Stimulated activated effector memory CD8-positive, alpha-beta T cell treated with anti-CD3 and anti-CD28 coated beads, Interleukin-12 subunit alpha, Interleukin-12 subunit beta, amount 100 ng/mL, for 72 hours (primary cell): ENCODE measurements at regions not wholly inside any gene's neighbourhood (a gene's known extent, or its start where the extent isn't known, plus 50 kb on each side); places are given as distances from the start of the nearest gene placed in this dataset.
"Not testable (repeated sequence)": the region's sequence is repeated elsewhere in the genome, so short reads cannot be mapped to it uniquely, and the experiment has no call there.

Experiments
- ATAC-seq: fragments of 150-1000 bp; cut with Tn5 transposase; 2 replicates; pipeline ENCODE4 v1.10.0; 2021
- DNase-seq, 2 donors: peaks; one replicate each; pipeline ENCODE4 v3.0.0; 2021 to 2022; ENCODE audit warnings: low spot score in 2 of 2
- H3K27ac Mint-ChIP-seq: one replicate; pipeline ENCODE4 v1.8.0; 2022; ENCODE audit warnings: mild to moderate bottlenecking, mixed read lengths
- H3K36me3 Mint-ChIP-seq: one replicate; pipeline ENCODE4 v1.8.0; 2022; ENCODE audit warnings: mild to moderate bottlenecking, mixed read lengths
- H3K4me1 Mint-ChIP-seq: one replicate; pipeline ENCODE4 v1.8.0; 2022; ENCODE audit warnings: mixed read lengths
- H3K4me3 Mint-ChIP-seq: one replicate; pipeline ENCODE4 v1.8.0; 2022; ENCODE audit warnings: mild to moderate bottlenecking, mixed read lengths
- H3K9me3 Mint-ChIP-seq: one replicate; pipeline ENCODE4 v1.8.0; 2022; ENCODE audit warnings: mixed read lengths

DNA sequence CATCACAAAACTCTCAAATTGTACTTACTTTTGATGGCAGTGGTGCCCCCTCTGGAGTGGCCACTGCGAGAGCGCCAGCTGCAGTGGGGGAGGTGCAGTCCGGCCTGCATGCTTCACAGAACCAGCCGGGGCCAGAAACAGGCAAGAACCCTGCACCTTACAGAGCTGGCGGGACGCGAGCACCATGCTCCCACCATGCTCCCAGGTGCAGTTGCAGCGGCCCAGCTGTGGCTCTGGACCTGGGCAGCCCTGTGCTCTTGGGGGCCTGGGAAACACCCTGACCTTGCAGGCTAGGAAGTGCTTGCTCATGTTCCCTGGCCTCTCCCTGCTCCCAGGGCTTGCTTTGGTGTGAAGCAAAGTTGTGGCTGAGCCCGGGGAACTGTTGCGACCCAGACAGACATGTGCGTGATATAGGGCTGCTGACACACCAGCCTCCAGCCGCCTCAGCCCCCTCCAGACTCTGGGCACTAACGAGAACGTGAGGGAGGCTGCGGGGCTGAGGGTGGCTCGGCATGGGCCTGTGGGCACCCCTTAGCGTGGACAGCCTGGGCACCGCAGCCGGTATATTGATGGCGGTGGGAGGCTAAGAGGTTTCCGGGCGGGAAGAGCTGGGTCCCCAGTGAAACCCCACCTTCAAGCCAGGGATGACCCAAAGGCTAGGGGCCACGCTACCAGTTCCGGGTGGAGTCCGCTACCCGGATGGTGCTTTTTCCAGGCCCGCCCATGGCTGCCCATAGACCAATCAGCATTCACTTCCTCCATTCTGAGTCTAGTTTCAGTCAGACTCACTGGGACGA, 1809.9 kb upstream of the ACO1 start:
- H3K27ac Mint-ChIP-seq: no peak overlapping the region

GRCh38 chr9:30575218-30575617, 1809.2 kb upstream of the ACO1 start:
- DNase-seq: no peak
- Mint-ChIP-seq H3K4me1 (no peaks in the 10 kb centered on the region), H3K4me3 (no peak overlapping the region), H3K27ac (no peak overlapping the region), H3K9me3 (peaks cover 11% of the 10 kb centered on the region), H3K36me3 (no peaks in the 10 kb centered on the region)
- no peak for ATAC-seq

More for the DNA sequence above, 1809.9 kb upstream of the ACO1 start:
- Mint-ChIP-seq H3K9me3 (peaks cover 13% of the 10 kb centered on the region), H3K4me1 (no peaks in the 10 kb centered on the region), H3K4me3 (no peak overlapping the region), H3K36me3 (no peaks in the 10 kb centered on the region)
- DNase-seq (no peak), ATAC-seq (no peak)

DNA sequence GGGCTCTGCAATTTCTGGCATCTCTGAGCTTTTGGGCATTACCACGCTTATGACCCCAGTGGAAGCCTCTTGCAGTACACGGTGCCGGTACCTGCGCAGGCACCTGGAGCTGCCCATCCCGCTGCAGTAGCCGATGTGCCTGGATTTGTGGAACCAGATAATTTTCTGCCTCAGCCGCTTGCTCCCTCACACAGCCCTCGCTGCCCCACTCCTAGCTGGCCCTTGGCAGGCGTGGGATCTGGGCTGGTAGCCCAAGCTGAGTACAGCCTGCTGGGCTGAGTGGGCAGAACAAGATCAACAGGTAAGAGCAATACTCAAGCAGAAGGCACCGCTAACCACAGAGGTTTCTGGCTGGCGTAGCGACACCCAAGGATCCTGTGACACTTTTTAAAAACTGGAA, 1808.8 kb upstream of the ACO1 start:
- Mint-ChIP-seq H3K36me3 (no peaks in the 10 kb centered on the region), H3K27ac (no peak overlapping the region), H3K9me3 (peaks cover 8% of the 10 kb centered on the region), H3K4me3 (no peak overlapping the region), H3K4me1 (no peaks in the 10 kb centered on the region)
- DNase-seq (no peak), ATAC-seq (no peak)

- ATAC-seq: no peak
- no peaks in the 10 kb centered on the region for H3K36me3 Mint-ChIP-seq
Observed at GRCh38 chr9:30579810-30580209, 1804.6 kb upstream of the ACO1 start.

DNA sequence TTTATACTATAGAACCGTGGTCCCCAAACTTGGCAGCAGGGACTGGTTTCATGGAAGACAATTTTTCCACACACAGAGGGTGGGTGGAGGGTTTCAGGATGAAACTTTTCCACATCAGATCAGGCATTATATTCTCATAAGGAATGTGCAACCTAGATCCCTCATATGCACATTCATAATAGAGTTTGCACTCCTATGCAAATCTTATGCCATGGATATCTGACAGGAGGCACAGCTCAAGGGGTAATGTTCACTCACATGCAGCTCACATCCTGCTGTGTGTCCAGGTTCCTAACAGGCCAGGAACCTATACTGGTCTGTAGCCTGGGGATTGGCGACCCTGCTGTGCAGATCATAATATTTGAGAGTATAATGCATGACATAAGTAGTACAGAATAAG, 1802.2 kb upstream of the ACO1 start:
- Mint-ChIP-seq H3K36me3 (no peaks in the 10 kb centered on the region), H3K4me3 (no peak overlapping the region), H3K27ac (no peak overlapping the region), H3K4me1 (no peaks in the 10 kb centered on the region), H3K9me3 (peaks cover 7% of the 10 kb centered on the region)
- ATAC-seq (no peak), DNase-seq (no peak)

More at GRCh38 chr9:30579810-30580209, 1804.6 kb upstream of the ACO1 start:
- H3K4me1 Mint-ChIP-seq: no peaks in the 10 kb centered on the region
- no peak overlapping the region for H3K4me3 Mint-ChIP-seq
- H3K27ac Mint-ChIP-seq: no peak overlapping the region
- H3K9me3 Mint-ChIP-seq: peaks cover 10% of the 10 kb centered on the region
- DNase-seq: no peak

- DNase-seq (no peak), ATAC-seq (no peak)
- H3K36me3 Mint-ChIP-seq: no peaks in the 10 kb centered on the region
- no peaks in the 10 kb centered on the region for H3K4me1 Mint-ChIP-seq
- H3K9me3 Mint-ChIP-seq: peaks cover 7% of the 10 kb centered on the region
- H3K27ac Mint-ChIP-seq: no peak overlapping the region
- H3K4me3 Mint-ChIP-seq: no peak overlapping the region
Observed at GRCh38 chr9:30584559-30584958, 1799.9 kb upstream of the ACO1 start.

GRCh38 chr9:30591461-30591860, 1793.0 kb upstream of the ACO1 start:
- H3K9me3 Mint-ChIP-seq: no peaks in the 10 kb centered on the region
- DNase-seq: no peak
- no peak for ATAC-seq
- H3K27ac Mint-ChIP-seq: no peak overlapping the region
- no peaks in the 10 kb centered on the region for H3K4me1 Mint-ChIP-seq
- no peak overlapping the region for H3K4me3 Mint-ChIP-seq
- no peaks in the 10 kb centered on the region for H3K36me3 Mint-ChIP-seq

DNA sequence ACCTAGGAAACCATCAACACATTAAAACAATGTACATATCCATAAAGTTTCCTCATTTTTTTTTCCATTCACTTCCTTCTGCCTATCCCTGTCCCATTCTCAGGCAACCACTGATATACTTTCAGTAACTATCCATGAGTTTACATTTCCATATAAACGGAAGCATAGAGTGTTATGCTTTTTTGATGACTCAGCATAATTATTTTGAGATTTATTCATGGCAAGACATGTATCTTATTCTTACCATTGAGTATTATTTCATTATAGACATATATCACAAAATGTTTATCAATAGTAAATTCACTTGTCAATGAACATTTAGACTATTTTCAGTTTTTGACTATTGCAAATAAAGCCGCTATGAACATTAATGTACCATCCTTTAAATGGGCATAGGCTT, 1786.8 kb upstream of the ACO1 start:
- ATAC-seq: no peak
- Mint-ChIP-seq H3K4me3 (no peak overlapping the region), H3K9me3 (peaks cover 12% of the 10 kb centered on the region), H3K4me1 (no peaks in the 10 kb centered on the region), H3K36me3 (no peaks in the 10 kb centered on the region), H3K27ac (no peak overlapping the region)
- no peak for DNase-seq

DNA sequence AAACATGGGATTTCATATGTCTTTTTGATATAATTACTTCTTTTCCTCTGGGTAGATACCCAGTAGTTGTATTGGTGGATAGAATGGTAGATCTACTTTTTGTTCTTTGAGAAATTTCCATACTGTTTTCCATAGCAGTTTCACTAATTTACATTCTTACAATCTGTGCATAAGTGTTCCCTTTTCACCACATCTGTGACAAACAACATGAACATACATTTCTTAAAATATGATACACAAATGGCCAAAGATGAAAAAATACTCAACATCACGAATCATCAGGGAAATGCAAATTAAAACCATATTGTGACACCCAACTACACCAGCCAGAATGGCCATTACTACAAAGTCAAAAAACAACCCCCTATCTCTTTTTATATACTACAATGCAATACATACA, 1778.5 kb upstream of the ACO1 start:
- DNase-seq (no peak), ATAC-seq (no peak)
- Mint-ChIP-seq H3K4me1 (no peaks in the 10 kb centered on the region), H3K4me3 (no peak overlapping the region), H3K27ac (no peak overlapping the region), H3K9me3 (peaks cover 12% of the 10 kb centered on the region), H3K36me3 (no peaks in the 10 kb centered on the region)

GRCh38 chr9:30609713-30610112, 1774.7 kb upstream of the ACO1 start:
- H3K4me1 Mint-ChIP-seq: no peaks in the 10 kb centered on the region
- DNase-seq: no peak
- no peaks in the 10 kb centered on the region for H3K36me3 Mint-ChIP-seq
- ATAC-seq: no peak
- H3K9me3 Mint-ChIP-seq: peaks cover 5% of the 10 kb centered on the region
- H3K27ac Mint-ChIP-seq: no peak overlapping the region
- H3K4me3 Mint-ChIP-seq: no peak overlapping the region

DNA sequence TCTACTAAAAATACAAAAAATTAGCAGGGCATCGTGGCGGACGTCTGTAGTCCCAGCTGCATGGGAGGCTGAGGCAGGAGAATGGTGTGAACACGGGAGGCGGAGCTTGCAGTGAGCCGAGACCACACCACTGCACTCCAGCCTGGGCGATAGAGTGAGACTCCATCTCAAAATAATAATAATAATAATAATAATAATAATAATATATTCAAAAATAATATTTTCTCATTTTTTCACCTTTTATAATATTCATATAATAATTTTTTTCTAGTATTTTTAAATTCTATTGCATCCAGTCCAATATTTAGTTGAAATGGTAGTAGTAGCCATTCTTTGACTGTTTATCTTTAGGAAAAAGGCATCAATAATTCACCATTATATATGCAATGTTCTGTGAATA, 1767.7 kb upstream of the ACO1 start:
- not testable (repeated sequence) for H3K9me3 Mint-ChIP-seq

GRCh38 chr9:30622561-30622960, 1761.9 kb upstream of the ACO1 start:
- Mint-ChIP-seq H3K9me3 (peaks cover 4% of the 10 kb centered on the region), H3K4me3 (no peak overlapping the region), H3K27ac (no peak overlapping the region), H3K4me1 (no peaks in the 10 kb centered on the region), H3K36me3 (no peaks in the 10 kb centered on the region)
- DNase-seq (no peak), ATAC-seq (no peak)

More for the DNA sequence above, 1767.7 kb upstream of the ACO1 start:
- not testable (repeated sequence) for ATAC-seq, H3K4me1 Mint-ChIP-seq, H3K27ac Mint-ChIP-seq, DNase-seq, H3K36me3 Mint-ChIP-seq, H3K4me3 Mint-ChIP-seq

DNA sequence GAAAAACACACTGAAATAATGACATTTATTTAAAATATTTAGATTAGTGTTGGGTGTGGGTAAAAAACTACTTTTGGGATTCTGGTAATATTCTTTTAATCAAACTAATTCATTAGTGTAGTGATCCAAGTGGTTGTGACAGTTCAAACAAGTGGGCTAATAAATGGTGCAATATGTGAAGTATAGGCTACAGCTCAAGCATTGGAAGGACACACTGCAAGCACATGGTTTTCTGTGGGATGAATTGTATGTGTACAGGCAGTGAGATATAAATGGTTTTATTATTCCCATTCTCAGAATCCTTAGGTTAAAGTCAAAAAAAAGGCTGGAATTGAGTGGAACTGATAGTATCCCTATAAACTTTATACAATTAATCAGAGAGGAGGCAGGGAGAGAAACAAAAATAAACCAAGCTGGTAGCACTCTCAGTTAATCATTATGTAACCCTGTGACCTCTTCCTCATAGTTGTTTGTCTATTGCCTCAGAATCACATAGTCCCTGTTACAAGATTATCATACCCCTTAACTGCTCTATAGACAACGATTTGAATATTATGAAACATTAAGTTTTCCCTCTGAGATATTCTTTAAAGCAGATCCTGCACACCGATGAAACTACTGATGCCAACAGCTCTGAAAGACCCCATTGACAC, 1755.4 kb upstream of the ACO1 start:
- Mint-ChIP-seq H3K4me3 (no peak overlapping the region), H3K9me3 (peaks cover 4% of the 10 kb centered on the region), H3K36me3 (no peaks in the 10 kb centered on the region), H3K4me1 (no peaks in the 10 kb centered on the region), H3K27ac (no peak overlapping the region)
- ATAC-seq: no peak
- DNase-seq: no peak

GRCh38 chr9:30630459-30630858, 1754.0 kb upstream of the ACO1 start:
- ATAC-seq (no peak), DNase-seq (no peak)
- H3K4me1 Mint-ChIP-seq: no peaks in the 10 kb centered on the region
- H3K4me3 Mint-ChIP-seq: no peak overlapping the region
- peaks cover 1% of the 10 kb centered on the region for H3K9me3 Mint-ChIP-seq
- no peaks in the 10 kb centered on the region for H3K36me3 Mint-ChIP-seq
- no peak overlapping the region for H3K27ac Mint-ChIP-seq

GRCh38 chr9:30646639-30647038, 1737.8 kb upstream of the ACO1 start:
- H3K4me3 Mint-ChIP-seq: not testable (repeated sequence)

GRCh38 chr9:30661925-30662324, 1722.5 kb upstream of the ACO1 start:
- Mint-ChIP-seq H3K9me3 (no peaks in the 10 kb centered on the region), H3K4me1 (no peaks in the 10 kb centered on the region), H3K36me3 (no peaks in the 10 kb centered on the region), H3K4me3 (no peak overlapping the region), H3K27ac (no peak overlapping the region)
- ATAC-seq (no peak), DNase-seq (no peak)

More at GRCh38 chr9:30646639-30647038, 1737.8 kb upstream of the ACO1 start:
- not testable (repeated sequence) for H3K36me3 Mint-ChIP-seq, H3K4me1 Mint-ChIP-seq, H3K9me3 Mint-ChIP-seq, DNase-seq, ATAC-seq, H3K27ac Mint-ChIP-seq
